ENCODE measurements at regions not wholly inside any gene's neighbourhood (a gene's known extent, or its start where the extent isn't known, plus 50 kb on each side); places are given as distances from the start of the nearest gene placed in this dataset.
"Not testable (repeated sequence)": the region's sequence is repeated elsewhere in the genome, so short reads cannot be mapped to it uniquely, and the experiment has no call there.

GRCh38 chr6:74715355-74716085 lies 490.3 kb downstream of the COL12A1 start:
- DNase-seq = no peak

DNA sequence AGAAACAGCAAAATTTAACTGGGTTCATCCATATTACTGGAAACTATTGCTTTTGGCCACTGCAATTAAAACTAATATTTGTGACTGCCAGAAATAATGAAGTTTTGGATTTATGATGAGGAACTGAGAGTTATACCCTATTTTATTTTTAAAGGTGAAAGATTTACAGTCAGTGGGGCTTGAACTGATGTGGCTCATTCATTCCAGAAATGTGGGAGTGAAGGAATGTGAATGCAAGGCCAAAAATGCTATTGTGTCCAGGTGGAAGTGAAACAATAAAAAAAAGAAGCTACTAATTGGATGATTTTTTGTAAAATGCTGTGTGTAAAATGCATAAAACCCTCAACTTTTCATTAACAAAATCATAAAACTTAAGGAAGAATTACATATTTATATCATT lies 491.9 kb downstream of the COL12A1 start:
- no peak for DNase-seq

DNA sequence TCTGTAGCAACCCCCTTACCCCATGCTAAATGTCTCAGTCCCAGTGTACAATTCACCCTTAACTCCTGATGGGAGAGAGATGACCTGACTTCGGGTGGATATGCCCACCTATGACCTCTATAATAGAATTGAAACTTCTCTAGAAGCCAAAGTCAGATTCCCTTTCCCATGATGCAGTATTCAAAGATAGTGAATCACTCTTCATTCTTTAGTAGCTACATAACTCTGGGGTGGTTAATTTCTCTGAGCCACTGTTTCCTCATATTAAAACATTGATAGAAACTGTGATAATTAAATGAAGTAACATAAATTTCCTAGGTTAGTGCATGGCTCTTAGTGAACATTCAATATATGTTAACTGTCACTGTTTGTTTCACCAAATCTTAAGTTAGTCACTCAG lies 500.4 kb downstream of the COL12A1 start:
- DNase-seq = no peak

GRCh38 chr6:74704540-74704939 lies 501.3 kb downstream of the COL12A1 start:
- not testable (repeated sequence) for DNase-seq

DNA sequence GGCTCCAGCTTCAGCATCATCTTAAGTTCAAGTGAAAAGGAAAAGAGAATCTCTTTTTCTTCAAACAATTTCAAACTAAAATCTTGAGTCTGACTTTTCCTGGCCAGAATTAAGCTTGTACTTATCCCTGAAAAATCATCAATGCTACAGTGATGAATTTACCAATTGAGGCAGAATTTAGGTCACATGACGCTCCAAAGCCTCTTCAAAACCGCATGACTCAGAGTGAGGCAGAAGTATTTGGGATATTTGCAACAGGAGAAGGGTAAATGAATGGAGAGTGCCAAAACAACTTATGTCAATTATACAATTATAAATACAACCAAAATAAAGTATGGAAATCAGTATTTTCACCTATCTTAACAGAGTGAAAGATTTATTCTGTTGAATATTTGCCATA lies 515.5 kb downstream of the COL12A1 start:
- DNase-seq = no peak

DNA sequence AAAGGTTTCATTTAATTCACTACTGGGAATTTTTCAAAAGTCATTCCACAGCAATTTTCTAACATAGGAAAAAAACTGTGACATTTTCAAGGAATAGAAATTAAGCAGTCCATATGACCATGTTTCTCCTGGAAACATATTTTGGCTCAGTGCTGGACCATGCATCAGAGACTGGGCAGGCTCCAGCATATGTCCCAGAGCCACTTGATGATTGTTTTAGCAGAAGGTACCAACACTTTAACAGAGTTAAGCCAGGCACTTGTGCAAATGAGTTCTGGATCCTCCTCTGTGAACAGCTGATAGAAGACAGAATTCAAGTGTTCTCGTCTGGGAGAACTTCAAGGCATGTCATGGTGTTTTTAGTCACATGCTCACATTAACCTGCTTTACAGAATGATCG lies 516.3 kb downstream of the COL12A1 start:
- DNase-seq = peak; percentile 68

- no peak for DNase-seq
Measured at GRCh38 chr6:74677463-74677862, 528.4 kb downstream of the COL12A1 start.

DNA sequence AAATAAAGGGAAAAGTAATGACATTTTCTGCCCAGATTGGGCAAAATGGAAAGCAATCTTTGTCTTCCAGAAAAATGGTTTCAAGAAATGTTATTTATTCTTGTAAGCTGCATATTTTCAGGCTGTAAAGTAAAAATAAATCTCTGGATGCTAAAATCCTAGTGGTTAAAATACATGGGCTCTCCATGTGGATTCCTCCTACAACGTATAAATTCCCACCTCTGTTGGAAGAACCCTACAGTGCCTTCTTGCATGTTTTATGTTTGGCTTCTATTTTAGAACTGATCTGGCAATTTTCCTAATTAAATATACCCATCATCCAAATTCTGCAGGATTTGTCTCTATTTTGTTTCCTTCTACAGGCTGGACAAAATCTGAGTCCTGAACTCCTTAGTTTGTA lies 528.9 kb downstream of the COL12A1 start:
- no peak for DNase-seq

DNA sequence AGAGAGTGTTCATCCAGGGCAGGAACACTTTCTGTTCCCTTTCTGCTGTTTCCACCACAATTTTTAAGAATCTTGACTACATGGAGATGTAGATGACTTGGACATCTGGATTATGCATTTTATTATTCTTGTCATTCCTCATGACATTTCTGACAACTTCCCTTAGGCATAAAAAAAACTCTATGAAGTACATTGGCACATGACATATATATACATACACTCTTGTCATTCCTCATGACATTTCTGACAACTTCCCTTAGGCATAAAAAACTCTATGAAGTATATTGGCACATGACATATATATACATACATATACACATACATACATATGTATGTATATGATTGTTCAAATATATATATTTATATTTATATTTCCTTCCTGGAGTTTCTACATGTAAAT lies 531.5 kb downstream of the COL12A1 start:
- DNase-seq = no peak

- DNase-seq = no peak
Measured at GRCh38 chr6:74671558-74672025, 534.3 kb downstream of the COL12A1 start.

DNA sequence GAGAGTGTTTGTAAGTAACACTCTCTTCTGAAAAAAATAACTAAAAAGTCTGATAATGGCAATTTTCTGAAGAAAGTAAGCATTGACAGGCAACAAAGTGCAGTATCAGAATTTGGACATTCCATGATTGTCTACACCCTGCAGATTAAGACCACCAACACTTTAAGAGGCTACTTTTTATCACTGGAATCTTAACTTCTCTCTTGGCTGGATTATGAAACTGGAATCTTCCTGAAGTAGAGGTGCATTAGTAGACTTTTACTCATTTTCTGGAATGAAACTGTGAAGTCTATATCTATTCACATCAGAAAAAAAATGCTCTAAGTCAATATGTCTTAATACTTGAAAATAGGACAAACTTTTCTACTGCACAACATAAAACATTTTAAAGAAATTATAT lies 547.5 kb downstream of the COL12A1 start:
- no peak for DNase-seq

GRCh38 chr6:74657931-74658330 lies 547.9 kb downstream of the COL12A1 start:
- no peak for DNase-seq

GRCh38 chr6:74657011-74657410 lies 548.8 kb downstream of the COL12A1 start:
- no peak for DNase-seq

- no peak for DNase-seq
Measured at GRCh38 chr6:74656453-74656852, 549.4 kb downstream of the COL12A1 start.

GRCh38 chr6:74654296-74654695 lies 551.6 kb downstream of the COL12A1 start:
- no peak for DNase-seq

- DNase-seq = no peak
Measured at GRCh38 chr6:74651948-74652842, 553.7 kb downstream of the COL12A1 start.

- DNase-seq = no peak
Measured at GRCh38 chr6:74650668-74651067, 555.2 kb downstream of the COL12A1 start.

GRCh38 chr6:74646461-74646860 lies 559.4 kb downstream of the COL12A1 start:
- no peak for DNase-seq

GRCh38 chr6:74645108-74645849 lies 560.6 kb downstream of the COL12A1 start:
- DNase-seq = no peak

- DNase-seq = no peak
Measured at GRCh38 chr6:74642101-74642500, 563.8 kb downstream of the COL12A1 start.

- peak; percentile 35 for DNase-seq
Measured at GRCh38 chr6:74638412-74638811, 567.4 kb downstream of the COL12A1 start.

- no peak for DNase-seq
Measured at GRCh38 chr6:74632196-74632875, 573.5 kb downstream of the COL12A1 start.

All from muscle of arm (tissue), 1 donor.